ENCODE measurements at regions not wholly inside any gene's neighbourhood (a gene's known extent, or its start where the extent isn't known, plus 50 kb on each side); places are given as distances from the start of the nearest gene placed in this dataset.

DNA sequence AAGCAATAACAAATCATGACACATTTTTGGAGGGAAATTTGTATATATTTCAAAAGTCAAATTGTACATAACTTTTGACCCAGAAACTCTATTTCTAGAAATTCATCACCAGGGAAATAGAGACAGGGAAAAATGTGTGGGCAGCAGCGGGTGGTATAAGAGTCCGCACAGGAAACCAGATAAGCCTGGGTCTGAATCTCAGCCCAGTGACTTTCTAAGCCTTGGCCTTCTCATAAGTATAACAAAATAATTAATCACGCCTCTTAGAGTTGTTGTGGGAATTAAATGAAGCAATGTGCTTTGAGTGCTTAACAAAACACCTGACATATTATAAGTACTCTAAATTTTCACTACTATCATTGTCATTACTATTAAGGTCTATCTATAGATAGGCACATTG lies 149.2 kb upstream of the DAP start:
- TF ChIP-seq POLR2A (IDR thresholded peaks at IDR 0.05) = no peak
- TF ChIP-seq, protein P1, sequence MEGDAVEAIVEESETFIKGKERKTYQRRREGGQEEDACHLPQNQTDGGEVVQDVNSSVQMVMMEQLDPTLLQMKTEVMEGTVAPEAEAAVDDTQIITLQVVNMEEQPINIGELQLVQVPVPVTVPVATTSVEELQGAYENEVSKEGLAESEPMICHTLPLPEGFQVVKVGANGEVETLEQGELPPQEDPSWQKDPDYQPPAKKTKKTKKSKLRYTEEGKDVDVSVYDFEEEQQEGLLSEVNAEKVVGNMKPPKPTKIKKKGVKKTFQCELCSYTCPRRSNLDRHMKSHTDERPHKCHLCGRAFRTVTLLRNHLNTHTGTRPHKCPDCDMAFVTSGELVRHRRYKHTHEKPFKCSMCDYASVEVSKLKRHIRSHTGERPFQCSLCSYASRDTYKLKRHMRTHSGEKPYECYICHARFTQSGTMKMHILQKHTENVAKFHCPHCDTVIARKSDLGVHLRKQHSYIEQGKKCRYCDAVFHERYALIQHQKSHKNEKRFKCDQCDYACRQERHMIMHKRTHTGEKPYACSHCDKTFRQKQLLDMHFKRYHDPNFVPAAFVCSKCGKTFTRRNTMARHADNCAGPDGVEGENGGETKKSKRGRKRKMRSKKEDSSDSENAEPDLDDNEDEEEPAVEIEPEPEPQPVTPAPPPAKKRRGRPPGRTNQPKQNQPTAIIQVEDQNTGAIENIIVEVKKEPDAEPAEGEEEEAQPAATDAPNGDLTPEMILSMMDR (IDR thresholded peaks at IDR 0.05) = no peak
